OCI-LY1 (cell line): ENCODE measurements at regions not wholly inside any gene's neighbourhood (a gene's known extent, or its start where the extent isn't known, plus 50 kb on each side); places are given as distances from the start of the nearest gene placed in this dataset.

Source experiments
- H2AFZ ChIP-seq: fragments of 200-600 bp; sonication (generic), shearing (Covaris generic); 2 replicates; pipeline ENCODE4 v1.6.0; 2014; ENCODE audit warnings: antibody characterized with exemption, mild to moderate bottlenecking, low read length
- H3F3A ChIP-seq: fragments of 200-600 bp; sonication (generic), shearing (Covaris generic); 2 replicates; pipeline ENCODE4 v1.6.0; 2014; ENCODE audit warnings: mild to moderate bottlenecking, antibody characterized with exemption, low read length, moderate library complexity; ENCODE audit not compliant: insufficient read depth
- H3K27ac ChIP-seq: fragments of 200-600 bp; sonication (generic); 2 replicates; pipeline ENCODE4 v1.5.1; 2014; ENCODE audit warnings: low read length, mixed run types, mild to moderate bottlenecking, low read depth; ENCODE audit not compliant: poor library complexity, severe bottlenecking
- H3K27me3 ChIP-seq: fragments of 200-600 bp; sonication (generic); 2 replicates; pipeline ENCODE4 v1.6.0; 2014; ENCODE audit warnings: antibody characterized with exemption, mild to moderate bottlenecking, low read length, moderate library complexity; ENCODE audit not compliant: insufficient read depth
- H3K36me3 ChIP-seq: fragments of 200-600 bp; sonication (generic); 2 replicates; pipeline ENCODE4 v1.6.1; 2014; ENCODE audit warnings: mild to moderate bottlenecking, antibody characterized with exemption, low read length, moderate library complexity, mixed read lengths; ENCODE audit not compliant: insufficient read depth
- H3K4me1 ChIP-seq: fragments of 200-600 bp; sonication (generic); 2 replicates; pipeline ENCODE4 v1.5.1; 2014; ENCODE audit warnings: mild to moderate bottlenecking, low read length, moderate library complexity; ENCODE audit not compliant: insufficient read depth, severe bottlenecking
- H3K4me2 ChIP-seq: fragments of 200-600 bp; sonication (generic), shearing (Covaris generic); 2 replicates; pipeline ENCODE4 v1.6.1; 2014; ENCODE audit warnings: low read length
- H3K4me3 ChIP-seq: fragments of 200-600 bp; sonication (generic); 2 replicates; pipeline ENCODE4 v1.5.1; 2014; ENCODE audit warnings: low read length, low read depth, mild to moderate bottlenecking, mixed read lengths; ENCODE audit not compliant: poor library complexity, severe bottlenecking
- H3K79me2 ChIP-seq: fragments of 200-600 bp; shearing (Covaris generic); 2 replicates; pipeline ENCODE4 v1.6.1; 2016; ENCODE audit warnings: mixed run types, low read length, mixed read lengths; ENCODE audit not compliant: insufficient read depth
- H3K9ac ChIP-seq: fragments of 200-600 bp; sonication (generic), shearing (Covaris generic); 2 replicates; pipeline ENCODE4 v1.6.1; 2014; ENCODE audit warnings: mild to moderate bottlenecking, low read length, mixed read lengths
- H3K9me2 ChIP-seq: fragments of 200-600 bp; sonication (generic), shearing (Covaris generic); 2 replicates; pipeline ENCODE4 v1.6.1; 2014; ENCODE audit warnings: low read depth, mild to moderate bottlenecking, low read length, mixed read lengths
- H3K9me3 ChIP-seq: fragments of 200-600 bp; shearing (Covaris generic); 2 replicates; pipeline ENCODE4 v1.6.1; 2014; ENCODE audit warnings: low read length, mixed read lengths
- H4K20me1 ChIP-seq: fragments of 200-600 bp; sonication (generic), shearing (Covaris generic); 2 replicates; pipeline ENCODE4 v1.6.0; 2016; ENCODE audit warnings: mild to moderate bottlenecking, low read length; ENCODE audit not compliant: insufficient read depth
- CTCF ChIP-seq: fragments of 200-600 bp; sonication (generic), shearing (Covaris generic); IDR thresholded peaks from 2 replicates; pipeline ENCODE4 v1.5.1; 2017; ENCODE audit warnings: mild to moderate bottlenecking, antibody characterized with exemption, low read length, moderate library complexity, mixed read lengths
- EZH2 ChIP-seq: fragments of 200-600 bp; sonication (generic), shearing (Covaris generic); IDR thresholded peaks from 2 replicates; pipeline ENCODE4 v1.8.0; 2017; ENCODE audit warnings: borderline replicate concordance, mixed run types, mild to moderate bottlenecking, antibody characterized with exemption, low read length, moderate library complexity, mixed read lengths

GRCh38 chr15:47887241-47887800 lies 170.0 kb downstream of the SEMA6D start:
- Histone ChIP-seq H3K9ac (no peak overlapping the region), H3K27me3 (no peaks in the 10 kb centered on the region), H2AFZ (no peak overlapping the region), H3F3A (no peaks in the 10 kb centered on the region), H3K27ac (no peak overlapping the region), H3K79me2 (no peaks in the 10 kb centered on the region), H3K9me3 (no peaks in the 10 kb centered on the region), H3K4me1 (no peaks in the 10 kb centered on the region), H3K36me3 (no peaks in the 10 kb centered on the region), H4K20me1 (no peaks in the 10 kb centered on the region), H3K4me3 (no peak overlapping the region), H3K4me2 (no peak overlapping the region), H3K9me2 (no peaks in the 10 kb centered on the region)
- TF ChIP-seq CTCF (no peak), EZH2 (no peak)

DNA sequence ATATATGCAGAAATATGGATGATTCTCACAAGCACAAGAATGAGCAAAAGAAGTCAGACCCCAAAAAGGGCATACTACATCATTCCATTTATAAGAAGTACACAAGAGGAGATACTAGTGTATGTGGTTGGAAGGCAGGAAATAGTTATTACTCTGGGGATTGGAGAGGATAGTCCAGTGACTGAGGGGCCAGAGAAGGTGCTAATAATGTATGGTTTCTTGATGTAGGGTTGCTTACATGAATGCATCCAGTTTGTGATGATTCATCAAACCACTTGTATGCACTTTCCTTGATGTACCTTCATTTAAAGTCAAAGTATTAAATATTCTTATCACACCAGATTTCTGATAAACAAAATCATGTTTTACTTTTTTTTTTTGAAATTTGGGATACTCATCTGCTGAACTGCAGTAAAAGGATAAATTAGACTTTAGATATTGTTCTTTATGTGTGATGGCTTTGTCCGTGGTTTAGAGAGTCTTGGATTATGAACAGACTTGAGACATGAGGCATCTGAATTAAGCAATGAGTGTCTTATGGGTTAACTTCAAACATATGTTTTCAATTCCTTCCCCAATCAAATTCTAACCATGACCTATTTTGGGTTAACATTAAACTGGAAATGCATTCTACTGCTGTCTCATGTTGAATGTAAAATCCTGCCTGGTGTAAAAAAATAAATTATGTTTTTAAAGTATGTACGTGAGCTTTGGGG lies 171.2 kb downstream of the SEMA6D start:
- no peak overlapping the region for H2AFZ ChIP-seq
- H4K20me1 ChIP-seq = no peaks in the 10 kb centered on the region
- no peaks in the 10 kb centered on the region for H3K27me3 ChIP-seq
- no peaks in the 10 kb centered on the region for H3K4me1 ChIP-seq
- no peak overlapping the region for H3K4me3 ChIP-seq
- H3K27ac ChIP-seq = no peak overlapping the region
- H3K9ac ChIP-seq = no peak overlapping the region
- no peaks in the 10 kb centered on the region for H3K79me2 ChIP-seq
- no peaks in the 10 kb centered on the region for H3K9me3 ChIP-seq
- H3K9me2 ChIP-seq = no peaks in the 10 kb centered on the region
- no peak overlapping the region for H3K4me2 ChIP-seq
- TF ChIP-seq EZH2 (no peak), CTCF (no peak)
- H3F3A ChIP-seq = no peaks in the 10 kb centered on the region
- no peaks in the 10 kb centered on the region for H3K36me3 ChIP-seq

GRCh38 chr15:47890397-47891150 lies 173.3 kb downstream of the SEMA6D start:
- no peak overlapping the region for H3K4me3 ChIP-seq
- H3K9ac ChIP-seq = no peak overlapping the region
- H3K9me3 ChIP-seq = no peaks in the 10 kb centered on the region
- H3K27me3 ChIP-seq = no peaks in the 10 kb centered on the region
- no peaks in the 10 kb centered on the region for H3K79me2 ChIP-seq
- no peak overlapping the region for H2AFZ ChIP-seq
- no peaks in the 10 kb centered on the region for H3K36me3 ChIP-seq
- no peaks in the 10 kb centered on the region for H4K20me1 ChIP-seq
- no peaks in the 10 kb centered on the region for H3F3A ChIP-seq
- H3K27ac ChIP-seq = no peak overlapping the region
- TF ChIP-seq EZH2 = no peak
- no peak for TF ChIP-seq CTCF
- H3K4me1 ChIP-seq = no peaks in the 10 kb centered on the region
- no peaks in the 10 kb centered on the region for H3K9me2 ChIP-seq
- H3K4me2 ChIP-seq = no peak overlapping the region
